Vagina (tissue), 2 donors: ENCODE measurements at regions not wholly inside any gene's neighbourhood (a gene's known extent, or its start where the extent isn't known, plus 50 kb on each side); places are given as distances from the start of the nearest gene placed in this dataset.

Experiments
- DNase-seq, 2 donors: peaks; one replicate each; pipeline ENCODE4 v3.0.0-alpha.2; 2017; ENCODE audit errors: extremely low spot score in 2 of 2
- H3K27ac ChIP-seq: fragments of 200-600 bp; sonication (generic); one replicate; pipeline ENCODE4 v1.5.1; 2019
- H3K27me3 ChIP-seq: fragments of 200-600 bp; sonication (generic); one replicate; pipeline ENCODE4 v1.5.1; 2019
- H3K36me3 ChIP-seq, 2 donors: fragments of 200-600 bp; sonication (generic); one replicate each; pipeline ENCODE4 v1.5.1; 2017 to 2019
- H3K4me1 ChIP-seq: fragments of 200-600 bp; sonication (generic); one replicate; pipeline ENCODE4 v1.5.1; 2019
- H3K4me3 ChIP-seq, 2 donors: fragments of 200-600 bp; sonication (generic); 1 replicate in 1 of 2; 2 replicates in 1 of 2; pipeline ENCODE4 v1.5.1; 2016 to 2019
- H3K9me3 ChIP-seq: fragments of 200-600 bp; sonication (generic); one replicate; pipeline ENCODE4 v1.5.1; 2019
- POLR2A ChIP-seq, 2 donors: fragments of 450-650 bp; IDR thresholded peaks; one replicate each; pipeline ENCODE4 v1.6.1; 2017; ENCODE audit warnings: antibody characterized with exemption in 2 of 2, mild to moderate bottlenecking in 2 of 2, moderate library complexity in 2 of 2
- POLR2AphosphoS5 ChIP-seq, 2 donors: sonication (generic); formaldehyde crosslinking; IDR thresholded peaks; one replicate each; pipeline ENCODE4 v1.9.0; 2017; ENCODE audit warnings: antibody characterized with exemption in 2 of 2, mild to moderate bottlenecking in 2 of 2, low read depth in 1 of 2; ENCODE audit not compliant: insufficient read depth in 1 of 2
- intact Hi-C: fragments of 100-400 bp; cut with DNase I; formaldehyde crosslinking; loops from one replicate; pipeline ENCODE4 v1.15.1; 2023
- TF ChIP-seq, protein P1 (sequence below), 3 experiments: fragments of 450-650 bp in 2 of 3; fragments of 200-600 bp in 1 of 3; sonication (generic) in 1 of 3; IDR thresholded peaks; one replicate each; pipeline ENCODE4 v1.5.1; 2017 to 2019; ENCODE audit warnings: antibody characterized with exemption in 3 of 3, mild to moderate bottlenecking in 2 of 3, moderate library complexity in 2 of 3

DNA sequence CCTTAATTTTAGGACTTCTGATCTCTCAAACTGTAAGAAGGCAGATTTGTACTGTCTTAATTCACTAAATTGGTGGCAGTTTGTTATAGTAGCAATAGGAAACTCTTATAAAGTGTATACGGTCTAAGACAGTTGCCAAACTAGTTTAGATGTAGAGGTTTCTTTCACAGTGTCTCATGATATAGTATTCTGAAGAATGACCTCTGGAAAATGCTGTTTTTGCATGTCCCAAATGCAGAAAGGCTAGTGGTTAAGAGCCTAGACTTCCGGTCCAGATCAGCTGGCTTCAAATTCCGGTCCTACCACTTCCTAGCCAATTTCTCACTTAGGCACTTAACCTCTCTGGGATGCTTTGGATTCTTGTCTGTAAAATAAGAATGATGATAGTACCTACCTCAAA, 538.5 kb downstream of the CENPC start:
- intact Hi-C loops: no loop called here
- Histone ChIP-seq H3K9me3 (no peaks in the 10 kb centered on the region), H3K27me3 (no peaks in the 10 kb centered on the region), H3K27ac (no peak overlapping the region), H3K36me3 (no peaks in the 10 kb centered on the region), H3K4me1 (no peaks in the 10 kb centered on the region), H3K4me3 (no peak overlapping the region)
- TF ChIP-seq POLR2A (IDR thresholded peaks at IDR 0.05): no peak
- TF ChIP-seq, protein P1, sequence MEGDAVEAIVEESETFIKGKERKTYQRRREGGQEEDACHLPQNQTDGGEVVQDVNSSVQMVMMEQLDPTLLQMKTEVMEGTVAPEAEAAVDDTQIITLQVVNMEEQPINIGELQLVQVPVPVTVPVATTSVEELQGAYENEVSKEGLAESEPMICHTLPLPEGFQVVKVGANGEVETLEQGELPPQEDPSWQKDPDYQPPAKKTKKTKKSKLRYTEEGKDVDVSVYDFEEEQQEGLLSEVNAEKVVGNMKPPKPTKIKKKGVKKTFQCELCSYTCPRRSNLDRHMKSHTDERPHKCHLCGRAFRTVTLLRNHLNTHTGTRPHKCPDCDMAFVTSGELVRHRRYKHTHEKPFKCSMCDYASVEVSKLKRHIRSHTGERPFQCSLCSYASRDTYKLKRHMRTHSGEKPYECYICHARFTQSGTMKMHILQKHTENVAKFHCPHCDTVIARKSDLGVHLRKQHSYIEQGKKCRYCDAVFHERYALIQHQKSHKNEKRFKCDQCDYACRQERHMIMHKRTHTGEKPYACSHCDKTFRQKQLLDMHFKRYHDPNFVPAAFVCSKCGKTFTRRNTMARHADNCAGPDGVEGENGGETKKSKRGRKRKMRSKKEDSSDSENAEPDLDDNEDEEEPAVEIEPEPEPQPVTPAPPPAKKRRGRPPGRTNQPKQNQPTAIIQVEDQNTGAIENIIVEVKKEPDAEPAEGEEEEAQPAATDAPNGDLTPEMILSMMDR (IDR thresholded peaks at IDR 0.05): no peak
- TF ChIP-seq POLR2AphosphoS5 (IDR thresholded peaks at IDR 0.05; ENCODE audit: insufficient read depth in 1 of 2, low read depth in 1 of 2): no peak
- no peak for DNase-seq

DNA sequence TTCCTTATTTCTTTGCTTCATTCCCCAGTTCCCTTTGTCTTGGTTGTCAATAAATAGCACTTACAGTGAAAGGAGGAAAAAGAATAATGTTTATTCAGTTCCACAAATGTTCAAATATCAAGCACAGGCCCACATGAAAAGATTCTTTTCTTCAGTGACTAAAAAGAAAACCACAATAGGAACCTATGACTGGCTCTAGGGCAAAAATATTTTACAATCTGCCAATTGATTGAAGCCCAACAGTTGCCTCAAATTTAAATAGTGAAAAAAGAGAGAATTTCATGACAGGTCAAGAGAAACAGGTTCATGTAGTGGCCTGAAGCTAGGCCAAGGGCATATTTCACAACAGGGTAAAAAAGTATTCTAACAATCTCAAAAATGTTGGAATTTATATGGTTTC, 553.8 kb downstream of the CENPC start:
- no peak for DNase-seq
- intact Hi-C loops: no loop called here
- no peaks in the 10 kb centered on the region for H3K36me3 ChIP-seq
- H3K4me1 ChIP-seq: no peaks in the 10 kb centered on the region
- H3K9me3 ChIP-seq: no peaks in the 10 kb centered on the region
- TF ChIP-seq POLR2AphosphoS5 (IDR thresholded peaks at IDR 0.05; ENCODE audit: insufficient read depth in 1 of 2, low read depth in 1 of 2) (no peak), POLR2A (IDR thresholded peaks at IDR 0.05) (no peak)
- TF ChIP-seq, protein P1 (IDR thresholded peaks at IDR 0.05): no peak
- no peak overlapping the region for H3K27ac ChIP-seq
- H3K4me3 ChIP-seq: no peak overlapping the region
- no peaks in the 10 kb centered on the region for H3K27me3 ChIP-seq

DNA sequence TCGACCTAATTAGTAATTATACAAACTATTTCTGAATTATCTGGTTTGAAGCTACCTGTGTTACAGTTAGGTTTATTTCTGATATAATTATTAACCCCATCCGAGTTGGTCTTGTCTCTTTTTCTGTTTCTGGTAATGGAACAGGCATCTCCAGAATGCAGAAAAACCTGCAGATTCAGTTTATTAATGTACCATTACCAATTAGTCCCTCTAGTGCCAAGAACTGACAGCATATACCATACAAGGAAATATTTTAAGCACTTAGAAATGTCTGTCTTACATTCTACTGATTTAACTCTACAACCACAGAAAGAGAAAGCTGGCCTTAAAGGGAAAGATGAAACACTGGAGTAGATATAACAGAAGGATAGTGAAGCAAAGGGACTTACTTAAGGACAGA, 570.6 kb downstream of the CENPC start:
- intact Hi-C loops: no loop called here
- H3K9me3 ChIP-seq: no peaks in the 10 kb centered on the region
- DNase-seq: no peak
- TF ChIP-seq POLR2A (IDR thresholded peaks at IDR 0.05): no peak
- TF ChIP-seq POLR2AphosphoS5 (IDR thresholded peaks at IDR 0.05; ENCODE audit: insufficient read depth in 1 of 2, low read depth in 1 of 2): no peak
- TF ChIP-seq, protein P1 (IDR thresholded peaks at IDR 0.05): no peak
- H3K4me3 ChIP-seq: no peak overlapping the region
- no peaks in the 10 kb centered on the region for H3K4me1 ChIP-seq
- no peaks in the 10 kb centered on the region for H3K36me3 ChIP-seq
- no peak overlapping the region for H3K27ac ChIP-seq
- no peaks in the 10 kb centered on the region for H3K27me3 ChIP-seq

DNA sequence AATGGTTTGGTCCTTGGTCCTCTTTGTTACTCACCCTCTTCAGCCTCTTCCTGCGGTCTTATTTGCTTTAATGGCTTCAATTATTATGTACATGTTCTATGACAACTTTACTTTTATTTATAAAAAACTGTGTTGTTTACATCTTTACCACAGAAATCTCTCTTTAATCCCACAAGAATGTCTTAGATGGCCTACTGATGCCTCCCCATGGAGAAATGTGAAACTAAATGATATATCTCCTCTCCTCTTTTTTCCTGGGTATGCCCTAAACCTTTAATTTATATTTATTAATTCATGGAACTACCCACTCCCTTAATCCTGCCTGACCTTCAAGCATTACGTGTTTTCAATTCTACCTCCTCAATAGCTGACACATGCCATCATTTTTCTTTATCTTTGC, 573.2 kb downstream of the CENPC start:
- intact Hi-C loops: no loop called here
- no peak for TF ChIP-seq POLR2AphosphoS5 (IDR thresholded peaks at IDR 0.05; ENCODE audit: insufficient read depth in 1 of 2, low read depth in 1 of 2)
- TF ChIP-seq POLR2A (IDR thresholded peaks at IDR 0.05): no peak
- TF ChIP-seq, protein P1 (IDR thresholded peaks at IDR 0.05): no peak
- H3K4me1 ChIP-seq: no peaks in the 10 kb centered on the region
- H3K4me3 ChIP-seq: no peak overlapping the region
- no peaks in the 10 kb centered on the region for H3K9me3 ChIP-seq
- DNase-seq: no peak
- no peaks in the 10 kb centered on the region for H3K36me3 ChIP-seq
- no peak overlapping the region for H3K27ac ChIP-seq
- no peaks in the 10 kb centered on the region for H3K27me3 ChIP-seq

DNA sequence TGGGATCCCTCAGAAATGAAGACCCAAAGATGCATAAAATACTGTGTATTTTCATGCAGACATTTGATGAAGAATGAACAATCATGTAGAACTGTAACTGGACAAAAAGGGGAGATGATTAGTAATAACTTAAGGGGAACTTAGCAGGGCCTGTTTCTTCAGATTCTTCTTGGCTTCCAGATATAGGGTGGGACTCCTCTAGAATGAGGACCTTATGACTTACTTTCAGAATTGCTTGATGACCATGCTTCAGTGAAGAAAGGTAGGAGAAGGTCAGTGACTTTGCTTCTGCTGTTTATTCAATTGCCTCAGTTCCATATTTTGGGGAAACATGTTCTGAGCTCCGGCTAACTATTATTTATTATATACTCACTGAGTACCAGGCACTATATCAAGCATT, 580.8 kb downstream of the CENPC start:
- H3K9me3 ChIP-seq: no peaks in the 10 kb centered on the region
- H3K4me1 ChIP-seq: no peaks in the 10 kb centered on the region
- no peaks in the 10 kb centered on the region for H3K36me3 ChIP-seq
- no peak for TF ChIP-seq POLR2AphosphoS5 (IDR thresholded peaks at IDR 0.05; ENCODE audit: insufficient read depth in 1 of 2, low read depth in 1 of 2)
- TF ChIP-seq, protein P1 (IDR thresholded peaks at IDR 0.05): no peak
- no peak for TF ChIP-seq POLR2A (IDR thresholded peaks at IDR 0.05)
- intact Hi-C loops: no loop called here
- no peak overlapping the region for H3K27ac ChIP-seq
- H3K4me3 ChIP-seq: no peak overlapping the region
- no peak for DNase-seq
- H3K27me3 ChIP-seq: no peaks in the 10 kb centered on the region
